H1 (cell line): ENCODE measurements at regions not wholly inside any gene's neighbourhood (a gene's known extent, or its start where the extent isn't known, plus 50 kb on each side); places are given as distances from the start of the nearest gene placed in this dataset.

Experiments used
- CTCF ChIA-PET: fragments of 300-600 bp; sonication (Branson Sonifier 250); formaldehyde crosslinking; loops from one replicate; lab custom pipeline; 2021; ENCODE audit not compliant: partially characterized antibody; lab: Charles Lee
- POLR2A ChIA-PET: fragments of 300-600 bp; sonication (Branson Sonifier 250); formaldehyde crosslinking; loops from one replicate; lab custom pipeline; 2021; ENCODE audit warnings: inconsistent platforms; ENCODE audit not compliant: partially characterized antibody; lab: Charles Lee
- DNase-seq, 2 experiments: peaks; one replicate each; pipeline versions ENCODE4 v3.0.0 to v3.0.0-alpha.2; 2010 to 2022; ENCODE audit warnings: low spot score in 2 of 2, low read depth in 1 of 2, mixed read lengths in 1 of 2
- FAIRE-seq: peaks from 2 replicates; lab custom pipeline; 2011; peaks lifted over from hg19 to GRCh38; lab: Jason Lieb, UNC
- H2AFZ ChIP-seq: 2 replicates; pipeline ENCODE4 v1.8.1; 2012; ENCODE audit warnings: low read length, inconsistent platforms
- H2AK5ac ChIP-seq: 2 replicates; pipeline ENCODE4 v1.6.1; 2013; ENCODE audit warnings: low read depth, low read length
- H2BK120ac ChIP-seq: replicated peaks from 2 replicates; pipeline ENCODE3; 2013; ENCODE audit warnings: low read depth, low read length, inconsistent platforms
- H2BK12ac ChIP-seq: 2 replicates; pipeline ENCODE4 v1.6.1; 2013; ENCODE audit warnings: low read depth, low read length
- H2BK15ac ChIP-seq: 2 replicates; pipeline ENCODE4 v1.6.1; 2013; ENCODE audit warnings: low read length
- H2BK20ac ChIP-seq: 2 replicates; pipeline ENCODE4 v1.6.1; 2013; ENCODE audit warnings: low read length
- H2BK5ac ChIP-seq: 2 replicates; pipeline ENCODE4 v1.6.1; 2013; ENCODE audit warnings: low read depth, low read length
- H3K14ac ChIP-seq: 2 replicates; pipeline ENCODE4 v1.6.1; 2013; ENCODE audit warnings: inconsistent platforms; ENCODE audit not compliant: insufficient read length
- H3K18ac ChIP-seq: 2 replicates; pipeline ENCODE4 v1.6.1; 2013; ENCODE audit warnings: low read length; ENCODE audit errors: extremely low read depth
- H3K23ac ChIP-seq: 2 replicates; pipeline ENCODE4 v1.6.1; 2013; ENCODE audit warnings: inconsistent platforms; ENCODE audit not compliant: insufficient read length
- H3K23me2 ChIP-seq: 2 replicates; pipeline ENCODE4 v1.6.1; 2013; ENCODE audit warnings: low read depth, low read length
- H3K27ac ChIP-seq: 2 replicates; pipeline ENCODE4 v1.6.1; 2011; ENCODE audit warnings: low read depth, low read length, inconsistent platforms
- H3K27me3 ChIP-seq, 4 experiments: replicated peaks in 1 of 4; 1 replicate in 1 of 4; 2 replicates in 3 of 4; pipeline versions ENCODE4 v1.6.1 to v1.8.1; 2011 to 2013; ENCODE audit warnings: low read length in 3 of 4, mild to moderate bottlenecking in 3 of 4, inconsistent platforms in 2 of 4, mixed read lengths in 2 of 4, moderate library complexity in 1 of 4; ENCODE audit not compliant: control insufficient read depth in 3 of 4, insufficient read depth in 3 of 4; ENCODE audit errors: extremely low read depth in 1 of 4
- H3K36me3 ChIP-seq, 4 experiments: 2 replicates each; pipeline versions ENCODE4 v1.6.1 to v1.8.1; 2011 to 2013; ENCODE audit warnings: mild to moderate bottlenecking in 4 of 4, low read length in 3 of 4, moderate library complexity in 2 of 4, control low read depth in 1 of 4, inconsistent platforms in 1 of 4; ENCODE audit not compliant: insufficient read depth in 4 of 4, control insufficient read depth in 2 of 4
- H3K4ac ChIP-seq: replicated peaks from 2 replicates; pipeline ENCODE3; 2013; ENCODE audit warnings: low read length, low read depth, mixed read lengths, inconsistent platforms; ENCODE audit not compliant: insufficient read length
- H3K4me1 ChIP-seq, 4 experiments: replicated peaks in 1 of 4; 1 replicate in 1 of 4; 2 replicates in 3 of 4; pipeline versions ENCODE4 v1.6.1 to v1.8.1; 2011 to 2013; ENCODE audit warnings: low read length in 3 of 4, inconsistent platforms in 2 of 4, mixed read lengths in 1 of 4; ENCODE audit not compliant: insufficient read depth in 4 of 4, control insufficient read depth in 3 of 4
- H3K4me2 ChIP-seq, 2 experiments: 2 replicates each; pipeline versions ENCODE4 v1.6.1 to v1.8.1; 2011 to 2013; ENCODE audit warnings: low read depth in 2 of 2, low read length in 2 of 2, control low read depth in 1 of 2, inconsistent platforms in 1 of 2, mild to moderate bottlenecking in 1 of 2; ENCODE audit not compliant: insufficient read depth in 1 of 2
- H3K4me3 ChIP-seq, 4 experiments: fragments of 200-600, 300-600 bp in 1 of 4; sonication (generic), shearing (Covaris generic), sonication (Bioruptor Twin) in 1 of 4; 2 replicates each; pipeline versions ENCODE4 v1.5.1 to v1.8.1; 2011 to 2016; ENCODE audit warnings: low read length in 4 of 4, low read depth in 3 of 4, control low read depth in 2 of 4, inconsistent platforms in 2 of 4, mild to moderate bottlenecking in 2 of 4, mixed read lengths in 1 of 4, moderate library complexity in 1 of 4; ENCODE audit not compliant: insufficient read depth in 2 of 4; ENCODE audit errors: extremely low read depth in 1 of 4
- H3K56ac ChIP-seq: replicated peaks from 2 replicates; pipeline ENCODE3; 2013; ENCODE audit warnings: low read depth, mild to moderate bottlenecking, mixed read lengths, low read length, inconsistent platforms; ENCODE audit not compliant: insufficient read length
- H3K79me1 ChIP-seq: 2 replicates; pipeline ENCODE4 v1.6.1; 2013; ENCODE audit warnings: low read depth, low read length, control low read depth
- H3K79me2 ChIP-seq, 2 experiments: 2 replicates each; pipeline versions ENCODE4 v1.6.1 to v1.8.1; 2012 to 2013; ENCODE audit warnings: low read length in 2 of 2, mild to moderate bottlenecking in 2 of 2, inconsistent platforms in 1 of 2; ENCODE audit not compliant: insufficient read depth in 2 of 2, control insufficient read depth in 1 of 2
- H3K9ac ChIP-seq, 4 experiments: replicated peaks in 1 of 4; 1 replicate in 1 of 4; 2 replicates in 3 of 4; pipeline versions ENCODE4 v1.6.1 to v1.8.1; 2011 to 2013; ENCODE audit warnings: low read depth in 3 of 4, low read length in 3 of 4, control low read depth in 2 of 4, mild to moderate bottlenecking in 2 of 4, moderate library complexity in 2 of 4, inconsistent platforms in 1 of 4; ENCODE audit errors: extremely low read depth in 1 of 4
- H3K9me3 ChIP-seq, 2 experiments: 2 replicates each; pipeline versions ENCODE4 v1.6.1 to v1.8.1; 2012 to 2013; ENCODE audit warnings: mild to moderate bottlenecking in 2 of 2, moderate library complexity in 2 of 2, control low read depth in 1 of 2, inconsistent platforms in 1 of 2, low read depth in 1 of 2, low read length in 1 of 2, mixed read lengths in 1 of 2; ENCODE audit not compliant: insufficient read depth in 2 of 2
- H4K20me1 ChIP-seq, 2 experiments: replicated peaks in 1 of 2; 2 replicates each; pipeline versions ENCODE3 to v1.8.1; 2011 to 2013; ENCODE audit warnings: inconsistent platforms in 2 of 2, low read length in 2 of 2, mild to moderate bottlenecking in 1 of 2; ENCODE audit not compliant: insufficient read depth in 2 of 2, control insufficient read depth in 1 of 2
- H4K5ac ChIP-seq: 2 replicates; pipeline ENCODE4 v1.6.1; 2013; ENCODE audit warnings: low read length, low read depth, mixed read lengths, inconsistent platforms; ENCODE audit not compliant: insufficient read length
- H4K8ac ChIP-seq: 2 replicates; pipeline ENCODE4 v1.8.0; 2013; ENCODE audit warnings: mild to moderate bottlenecking, moderate library complexity, low read length, inconsistent platforms; ENCODE audit not compliant: insufficient read depth; ENCODE audit errors: extremely low read depth
- H4K91ac ChIP-seq: replicated peaks from 2 replicates; pipeline ENCODE3; 2013; ENCODE audit warnings: low read length, mixed read lengths, inconsistent platforms; ENCODE audit not compliant: insufficient read length
- POLR2A ChIP-seq, 2 experiments: IDR thresholded peaks; 1 replicate in 1 of 2; 2 replicates in 1 of 2; pipeline ENCODE4 v1.6.1; 2011; ENCODE audit warnings: low read depth in 2 of 2, low read length in 2 of 2, mild to moderate bottlenecking in 2 of 2; ENCODE audit errors: control extremely low read depth in 1 of 2
- WGBS, 2 experiments: shearing (Covaris generic) in 1 of 2; methylation state at CpG; one replicate each; pipeline versions ENCODE4 v1.1.6 to v1.1.7; 2013 to 2015; ENCODE audit warnings: low lambda C conversion rate in 2 of 2, mixed read lengths in 2 of 2, inconsistent platforms in 1 of 2, low coverage in 1 of 2, missing lambda C conversion rate in 1 of 2; ENCODE audit not compliant: insufficient replicate concordance in 2 of 2, insufficient coverage in 1 of 2, insufficient read length in 1 of 2; ENCODE audit errors: extremely low coverage in 1 of 2, missing lambda C conversion rate in 1 of 2; 5-methylcytosine and 5-hydroxymethylcytosine counted together

- no peak overlapping the region for H3K4ac ChIP-seq
- H3K27ac ChIP-seq, result no peak overlapping the region
- no peaks in the 10 kb centered on the region for H3K23me2 ChIP-seq
- H3K36me3 ChIP-seq, result no peaks in the 10 kb centered on the region
- 90 to 100% methylated on average over 1 to 2 of the region's 2 CpGs for WGBS, 2 experiments
- H2AFZ ChIP-seq, result no peak overlapping the region
- no peaks in the 10 kb centered on the region for H3K4me1 ChIP-seq
- ChIA-PET POLR2A (no interaction called here), CTCF (interaction anchor here (1.2 to 12.5 kb wide), 3 partner anchors 47 to 429 kb away, joined by 7 to 132 read pairs (median 11); no protein-coding TSS in a partner anchor)
- H2BK120ac ChIP-seq, result no peak overlapping the region
- H3K56ac ChIP-seq, result no peak overlapping the region
- H2BK20ac ChIP-seq, result no peak overlapping the region
- no peaks in the 10 kb centered on the region for H3K79me2 ChIP-seq
- no peak overlapping the region for H2BK5ac ChIP-seq
- H4K5ac ChIP-seq, result no peak overlapping the region
- no peak overlapping the region for H2BK12ac ChIP-seq
- no peaks in the 10 kb centered on the region for H3K79me1 ChIP-seq
- no peaks in the 10 kb centered on the region for H3K9me3 ChIP-seq
- no peak overlapping the region for H3K4me3 ChIP-seq
- DNase-seq (no peak), FAIRE-seq (no peak)
- H3K9ac ChIP-seq, result no peak overlapping the region
- H4K8ac ChIP-seq, result no peak overlapping the region
- H3K4me2 ChIP-seq, result no peak overlapping the region
- no peak overlapping the region for H3K18ac ChIP-seq
- no peak overlapping the region for H2BK15ac ChIP-seq
- no peak overlapping the region for H3K23ac ChIP-seq
- H4K91ac ChIP-seq, result no peak overlapping the region
- H2AK5ac ChIP-seq, result no peak overlapping the region
- no peaks in the 10 kb centered on the region for H3K27me3 ChIP-seq
- H4K20me1 ChIP-seq, result no peaks in the 10 kb centered on the region
- no peak overlapping the region for H3K14ac ChIP-seq
- no peak for TF ChIP-seq POLR2A (IDR thresholded peaks at IDR 0.05; ENCODE audit: control extremely low read depth in 1 of 2, low read depth in 2 of 2, low read length in 2 of 2)
These were observed 94.5 kb upstream of the RMDN2 start for GRCh38 chr2:37830636-37831035.
